ENCODE measurements at regions not wholly inside any gene's neighbourhood (a gene's known extent, or its start where the extent isn't known, plus 50 kb on each side); places are given as distances from the start of the nearest gene placed in this dataset.

- TF ChIP-seq ARNT (IDR thresholded peaks at IDR 0.05) (no peak), SUZ12 (IDR thresholded peaks at IDR 0.05) (no peak), HDGF (IDR thresholded peaks at IDR 0.05; ENCODE audit: borderline replicate concordance) (no peak), SP1 (IDR thresholded peaks at IDR 0.05) (no peak)
- TF ChIP-seq, protein P1, sequence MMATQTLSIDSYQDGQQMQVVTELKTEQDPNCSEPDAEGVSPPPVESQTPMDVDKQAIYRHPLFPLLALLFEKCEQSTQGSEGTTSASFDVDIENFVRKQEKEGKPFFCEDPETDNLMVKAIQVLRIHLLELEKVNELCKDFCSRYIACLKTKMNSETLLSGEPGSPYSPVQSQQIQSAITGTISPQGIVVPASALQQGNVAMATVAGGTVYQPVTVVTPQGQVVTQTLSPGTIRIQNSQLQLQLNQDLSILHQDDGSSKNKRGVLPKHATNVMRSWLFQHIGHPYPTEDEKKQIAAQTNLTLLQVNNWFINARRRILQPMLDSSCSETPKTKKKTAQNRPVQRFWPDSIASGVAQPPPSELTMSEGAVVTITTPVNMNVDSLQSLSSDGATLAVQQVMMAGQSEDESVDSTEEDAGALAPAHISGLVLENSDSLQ (IDR thresholded peaks at IDR 0.05), result no peak
Measured at GRCh38 chr7:97468493-97468892, 263.4 kb upstream of the TAC1 start.

Data from HEK293T (cell line).